Caco-2 (cell line): ENCODE measurements at regions not wholly inside any gene's neighbourhood (a gene's known extent, or its start where the extent isn't known, plus 50 kb on each side); places are given as distances from the start of the nearest gene placed in this dataset.

Source experiments
- BruUV-seq: library from RNA; stranded (reverse); fragments of 400-500 nt; replicated peaks from 2 replicates; lab custom pipeline; 2021; lab: Mats Ljungman, UMichigan
- CTCF ChIA-PET: fragments of 300-600 bp; sonication (Branson Sonifier 250); formaldehyde crosslinking; loops from one replicate; lab custom pipeline; 2022; ENCODE audit warnings: antibody characterized with exemption; lab: Charles Lee
- POLR2A ChIA-PET: fragments of 300-600 bp; sonication (Branson Sonifier 250); formaldehyde crosslinking; loops from one replicate; lab custom pipeline; 2022; ENCODE audit warnings: antibody characterized with exemption; lab: Charles Lee
- DNase-seq, 2 experiments: peaks; one replicate each; pipeline versions ENCODE4 v3.0.0 to v3.0.0-alpha.2; 2020 to 2022
- H3K27me3 ChIP-seq: replicated peaks from 2 replicates; pipeline ENCODE4 v1.6.0; 2011; ENCODE audit warnings: low read length; ENCODE audit not compliant: control insufficient read depth, insufficient read depth
- H3K36me3 ChIP-seq: 2 replicates; pipeline ENCODE4 v1.5.1; 2011; ENCODE audit warnings: low read length; ENCODE audit not compliant: control insufficient read depth, insufficient read depth
- H3K4me1 ChIP-seq: fragments of 250-450 bp; sonication (Bioruptor Pico); 2 replicates; pipeline ENCODE4 v1.5.1; 2020; ENCODE audit warnings: mild to moderate bottlenecking
- H3K4me3 ChIP-seq: 2 replicates; pipeline ENCODE4 v1.5.1; 2011; ENCODE audit warnings: low read depth, mild to moderate bottlenecking, control low read depth, low read length
- H3K9me3 ChIP-seq: fragments of 250-450 bp; sonication (Bioruptor Pico); 2 replicates; pipeline ENCODE4 v1.5.1; 2020; ENCODE audit warnings: mild to moderate bottlenecking, moderate library complexity
- H3K27ac Mint-ChIP-seq: one replicate; pipeline ENCODE4 v1.8.0; 2022; ENCODE audit warnings: mixed read lengths; ENCODE audit not compliant: unreplicated experiment
- H3K27me3 Mint-ChIP-seq: one replicate; pipeline ENCODE4 v1.8.0; 2022; ENCODE audit warnings: mixed read lengths; ENCODE audit not compliant: insufficient read depth, unreplicated experiment
- H3K36me3 Mint-ChIP-seq: one replicate; pipeline ENCODE4 v1.8.0; 2022; ENCODE audit warnings: mild to moderate bottlenecking, mixed read lengths; ENCODE audit not compliant: insufficient read depth, unreplicated experiment
- H3K4me1 Mint-ChIP-seq: one replicate; pipeline ENCODE4 v1.8.0; 2022; ENCODE audit warnings: low read depth, mixed read lengths; ENCODE audit not compliant: unreplicated experiment
- H3K4me3 Mint-ChIP-seq: one replicate; pipeline ENCODE4 v1.8.0; 2022; ENCODE audit warnings: mild to moderate bottlenecking, moderate library complexity, mixed read lengths; ENCODE audit not compliant: unreplicated experiment
- H3K9me3 Mint-ChIP-seq: one replicate; pipeline ENCODE4 v1.8.0; 2022; ENCODE audit warnings: mixed read lengths; ENCODE audit not compliant: unreplicated experiment
- CTCF ChIP-seq, 2 experiments: fragments of 200-600 bp in 1 of 2; IDR thresholded peaks; 1 replicate in 1 of 2; 2 replicates in 1 of 2; pipeline versions ENCODE4 v1.5.1 to v1.8.0; 2011 to 2022; ENCODE audit warnings: antibody characterized with exemption in 1 of 2, control low read depth in 1 of 2, inconsistent platforms in 1 of 2, low read depth in 1 of 2, low read length in 1 of 2, mild to moderate bottlenecking in 1 of 2, moderate library complexity in 1 of 2; ENCODE audit not compliant: insufficient read depth in 1 of 2, severe bottlenecking in 1 of 2, unreplicated experiment in 1 of 2
- intact Hi-C: fragments of 100-400 bp; cut with micrococcal nuclease; formaldehyde crosslinking; loops from one replicate; pipeline ENCODE4 v1.10.0; 2022; ENCODE audit not compliant: unreplicated experiment

GRCh38 chr13:65881561-65882155 lies 1348.5 kb downstream of the PCDH9 start:
- Mint-ChIP-seq H3K4me3 (no peak overlapping the region), H3K27ac (no peak overlapping the region), H3K4me1 (no peaks in the 10 kb centered on the region), H3K9me3 (no peaks in the 10 kb centered on the region), H3K36me3 (no peaks in the 10 kb centered on the region), H3K27me3 (peaks cover 3% of the 10 kb centered on the region)
- CTCF ChIA-PET, result no interaction called here
- DNase-seq, result no peak
- no peaks in the 10 kb centered on the region for H3K9me3 ChIP-seq
- no peaks in the 10 kb centered on the region for H3K4me1 ChIP-seq
- TF ChIP-seq CTCF (IDR thresholded peaks at IDR 0.05; ENCODE audit: insufficient read depth in 1 of 2, low read depth in 1 of 2, low read length in 1 of 2, severe bottlenecking in 1 of 2, unreplicated experiment in 1 of 2), result no peak
- H3K4me3 ChIP-seq, result no peak overlapping the region
- intact Hi-C loops, result no loop called here
- no TSS peak for BruUV-seq
- no peaks in the 10 kb centered on the region for H3K36me3 ChIP-seq
- H3K27me3 ChIP-seq, result no peaks in the 10 kb centered on the region; the same call in 1 of the 2 replicates
- POLR2A ChIA-PET, result no interaction called here

DNA sequence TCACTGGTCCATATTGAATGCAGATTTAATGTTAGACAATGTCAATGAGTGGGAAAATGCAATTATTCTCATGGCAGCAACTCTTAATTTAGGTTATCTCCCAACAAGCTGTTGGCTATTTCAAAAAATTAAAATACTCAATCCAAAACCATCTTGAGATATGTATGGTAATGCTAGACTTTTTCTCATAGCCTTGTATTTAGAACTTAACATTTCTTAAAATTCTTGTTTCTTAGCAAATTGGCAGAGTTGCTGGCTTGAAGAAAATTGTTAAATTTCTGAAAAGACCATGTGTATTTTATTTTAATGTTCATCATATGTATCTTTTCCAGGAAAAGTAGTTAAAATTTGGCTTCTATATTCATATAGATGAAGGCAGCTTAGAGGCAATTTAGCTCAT lies 1355.1 kb downstream of the PCDH9 start:
- no peak for DNase-seq
- Mint-ChIP-seq H3K4me1 (no peaks in the 10 kb centered on the region), H3K4me3 (no peak overlapping the region), H3K36me3 (no peaks in the 10 kb centered on the region), H3K27me3 (peaks cover 5% of the 10 kb centered on the region), H3K9me3 (no peaks in the 10 kb centered on the region), H3K27ac (no peak overlapping the region)
- Histone ChIP-seq H3K36me3 (no peaks in the 10 kb centered on the region), H3K9me3 (no peaks in the 10 kb centered on the region), H3K4me3 (no peak overlapping the region), H3K4me1 (no peaks in the 10 kb centered on the region), H3K27me3 (no peaks in the 10 kb centered on the region)
- CTCF ChIA-PET, result no interaction called here
- POLR2A ChIA-PET, result no interaction called here
- TF ChIP-seq CTCF (IDR thresholded peaks at IDR 0.05; ENCODE audit: insufficient read depth in 1 of 2, low read depth in 1 of 2, low read length in 1 of 2, severe bottlenecking in 1 of 2, unreplicated experiment in 1 of 2), result no peak
- no TSS peak for BruUV-seq
- intact Hi-C loops, result no loop called here

GRCh38 chr13:65872448-65872847 lies 1357.7 kb downstream of the PCDH9 start:
- H3K36me3 Mint-ChIP-seq, result no peaks in the 10 kb centered on the region
- H3K27me3 ChIP-seq, result no peaks in the 10 kb centered on the region
- H3K27me3 Mint-ChIP-seq, result peaks cover 2% of the 10 kb centered on the region
- CTCF ChIA-PET, result no interaction called here
- intact Hi-C loops, result no loop called here
- no peaks in the 10 kb centered on the region for H3K9me3 Mint-ChIP-seq
- no peaks in the 10 kb centered on the region for H3K4me1 ChIP-seq
- H3K4me3 Mint-ChIP-seq, result no peak overlapping the region
- no peaks in the 10 kb centered on the region for H3K36me3 ChIP-seq
- no peak overlapping the region for H3K4me3 ChIP-seq
- no TSS peak for BruUV-seq
- no peak for TF ChIP-seq CTCF (IDR thresholded peaks at IDR 0.05; ENCODE audit: insufficient read depth in 1 of 2, low read depth in 1 of 2, low read length in 1 of 2, severe bottlenecking in 1 of 2, unreplicated experiment in 1 of 2)
- POLR2A ChIA-PET, result no interaction called here
- H3K4me1 Mint-ChIP-seq, result no peaks in the 10 kb centered on the region
- H3K9me3 ChIP-seq, result no peaks in the 10 kb centered on the region
- no peak overlapping the region for H3K27ac Mint-ChIP-seq
- no peak for DNase-seq
